Immature natural killer cell (primary cell): ENCODE measurements at regions not wholly inside any gene's neighbourhood (a gene's known extent, or its start where the extent isn't known, plus 50 kb on each side); places are given as distances from the start of the nearest gene placed in this dataset.

Source experiments
- DNase-seq, 3 donors: peaks; one replicate each; pipeline ENCODE4 v3.0.0; 2022; ENCODE audit warnings: mixed read lengths in 1 of 3
- H3K27ac Mint-ChIP-seq, 6 donors: one replicate each; pipeline ENCODE4 v1.8.0; 2020; ENCODE audit warnings: mixed read lengths in 6 of 6, mild to moderate bottlenecking in 5 of 6, inconsistent platforms in 4 of 6, moderate library complexity in 3 of 6
- H3K27me3 Mint-ChIP-seq, 3 donors: one replicate each; pipeline ENCODE4 v1.8.0; 2020 to 2021; ENCODE audit warnings: low read depth in 3 of 3, mild to moderate bottlenecking in 3 of 3, mixed read lengths in 3 of 3, moderate library complexity in 3 of 3, inconsistent platforms in 1 of 3
- H3K36me3 Mint-ChIP-seq, 3 donors: one replicate each; pipeline ENCODE4 v1.8.0; 2020; ENCODE audit warnings: mixed read lengths in 3 of 3, inconsistent platforms in 2 of 3, mild to moderate bottlenecking in 2 of 3
- H3K4me1 Mint-ChIP-seq, 2 donors: one replicate each; pipeline ENCODE4 v1.8.0; 2020; ENCODE audit warnings: inconsistent platforms in 2 of 2, mild to moderate bottlenecking in 2 of 2, mixed read lengths in 2 of 2, moderate library complexity in 1 of 2
- H3K4me3 Mint-ChIP-seq, 5 donors: one replicate each; pipeline ENCODE4 v1.8.0; 2020; ENCODE audit warnings: mild to moderate bottlenecking in 5 of 5, mixed read lengths in 5 of 5, inconsistent platforms in 3 of 5, moderate library complexity in 3 of 5
- H3K9me3 Mint-ChIP-seq, 6 donors: one replicate each; pipeline ENCODE4 v1.8.0; 2020; ENCODE audit warnings: mild to moderate bottlenecking in 6 of 6, mixed read lengths in 6 of 6, inconsistent platforms in 4 of 6, moderate library complexity in 3 of 6

DNA sequence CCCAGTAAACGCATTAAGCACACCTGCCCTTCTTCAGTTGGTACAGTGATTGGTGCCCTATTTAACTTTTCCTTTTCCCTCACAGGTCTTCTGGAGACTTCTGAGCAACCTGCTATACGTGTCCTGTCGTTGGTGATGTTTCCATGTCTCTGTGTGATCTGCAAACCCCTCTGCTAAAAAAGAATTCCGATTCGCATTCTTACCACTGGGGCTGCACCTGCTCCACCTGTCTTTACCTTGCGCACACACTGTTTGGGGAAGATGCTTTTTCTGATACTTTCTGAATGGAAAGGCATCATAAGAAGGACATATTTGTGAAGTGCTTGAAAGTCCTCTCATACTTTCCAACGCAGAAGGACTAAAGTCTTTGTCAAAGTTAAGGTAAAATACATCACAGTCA, 323.9 kb upstream of the SOX11 start:
- peaks cover 0 to 4% (median 1%) of the 10 kb centered on the region in 3 donors for H3K27me3 Mint-ChIP-seq
- no peak overlapping the region for H3K4me3 Mint-ChIP-seq
- H3K4me1 Mint-ChIP-seq: no peaks in the 10 kb centered on the region
- DNase-seq: no peak
- peaks cover 0 to 17% (median 0%) of the 10 kb centered on the region in 6 donors for H3K9me3 Mint-ChIP-seq
- H3K27ac Mint-ChIP-seq: no peak overlapping the region
- no peaks in the 10 kb centered on the region for H3K36me3 Mint-ChIP-seq

DNA sequence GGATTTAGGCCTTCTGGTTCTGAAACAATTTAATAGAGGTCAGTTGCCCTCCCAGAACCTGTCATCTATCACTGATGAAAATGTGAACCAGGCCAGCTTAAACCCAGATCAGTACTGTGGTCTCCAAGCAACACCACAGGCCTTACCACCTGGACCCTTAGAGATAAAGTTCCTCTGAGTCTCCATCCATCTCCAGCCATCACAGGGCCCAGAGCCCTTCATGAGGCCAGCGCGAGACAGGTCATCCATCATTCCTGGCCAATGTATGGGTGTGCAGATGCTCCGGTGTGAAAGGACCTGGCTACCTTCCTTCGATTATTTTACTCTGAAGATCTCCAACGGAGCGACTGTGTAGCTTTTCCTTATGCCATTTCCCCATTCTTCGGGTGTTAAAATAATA, 322.7 kb upstream of the SOX11 start:
- Mint-ChIP-seq H3K9me3 (peaks cover 0 to 17% (median 1%) of the 10 kb centered on the region in 6 donors), H3K27ac (no peak overlapping the region), H3K36me3 (no peaks in the 10 kb centered on the region), H3K4me1 (no peaks in the 10 kb centered on the region), H3K4me3 (no peak overlapping the region), H3K27me3 (peaks cover 0 to 4% (median 1%) of the 10 kb centered on the region in 3 donors)
- DNase-seq: no peak

DNA sequence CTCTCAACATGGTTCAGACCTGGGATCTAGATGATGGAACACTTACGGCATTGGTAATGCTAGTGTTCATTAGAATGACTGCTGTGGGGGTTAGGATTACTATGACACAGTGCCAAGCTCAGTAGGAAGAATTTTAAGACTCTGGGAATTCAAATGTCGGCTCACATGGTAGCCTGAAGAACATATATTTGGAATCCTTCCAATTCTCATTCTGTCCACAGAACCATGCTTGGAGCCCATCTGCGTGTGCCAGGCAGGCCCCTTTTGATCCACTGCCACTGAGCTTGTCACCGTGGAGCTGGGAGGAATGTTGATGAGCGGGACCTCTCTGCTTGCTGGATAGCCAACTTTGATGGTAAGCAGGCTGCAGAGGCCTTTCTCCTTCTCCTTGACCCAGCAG, 322.0 kb upstream of the SOX11 start:
- no peak overlapping the region for H3K27ac Mint-ChIP-seq
- peaks cover 0 to 3% (median 0%) of the 10 kb centered on the region in 3 donors for H3K36me3 Mint-ChIP-seq
- no peak for DNase-seq
- H3K27me3 Mint-ChIP-seq: peaks cover 0 to 4% (median 0%) of the 10 kb centered on the region in 3 donors
- no peaks in the 10 kb centered on the region for H3K4me1 Mint-ChIP-seq
- no peak overlapping the region for H3K4me3 Mint-ChIP-seq
- H3K9me3 Mint-ChIP-seq: peaks cover 0 to 17% (median 4%) of the 10 kb centered on the region in 6 donors

DNA sequence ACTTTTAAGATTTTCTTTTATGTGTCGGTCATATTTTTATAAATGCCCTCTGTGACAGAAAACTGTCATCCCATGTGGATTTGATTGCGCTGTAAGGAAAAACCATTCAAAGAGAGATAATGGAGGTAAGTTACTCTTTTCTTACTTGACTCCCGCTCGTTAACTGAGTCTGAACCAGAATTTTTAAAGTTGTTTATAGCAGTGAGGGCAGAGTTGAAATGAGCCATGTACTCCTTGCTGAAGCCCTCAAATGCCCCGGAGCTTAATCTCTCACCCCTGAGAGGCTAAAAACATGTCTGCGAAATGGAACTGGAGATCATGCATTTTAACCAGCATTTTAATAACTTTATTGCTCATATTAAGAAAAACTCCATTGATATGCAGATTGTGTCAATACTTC, 320.0 kb upstream of the SOX11 start:
- H3K36me3 Mint-ChIP-seq: peaks cover 0 to 4% (median 0%) of the 10 kb centered on the region in 3 donors
- H3K4me1 Mint-ChIP-seq: no peaks in the 10 kb centered on the region
- H3K27me3 Mint-ChIP-seq: peaks cover 0 to 8% (median 0%) of the 10 kb centered on the region in 3 donors
- H3K27ac Mint-ChIP-seq: no peak overlapping the region
- peaks cover 0 to 15% (median 5%) of the 10 kb centered on the region in 6 donors for H3K9me3 Mint-ChIP-seq
- no peak overlapping the region for H3K4me3 Mint-ChIP-seq
- no peak for DNase-seq

DNA sequence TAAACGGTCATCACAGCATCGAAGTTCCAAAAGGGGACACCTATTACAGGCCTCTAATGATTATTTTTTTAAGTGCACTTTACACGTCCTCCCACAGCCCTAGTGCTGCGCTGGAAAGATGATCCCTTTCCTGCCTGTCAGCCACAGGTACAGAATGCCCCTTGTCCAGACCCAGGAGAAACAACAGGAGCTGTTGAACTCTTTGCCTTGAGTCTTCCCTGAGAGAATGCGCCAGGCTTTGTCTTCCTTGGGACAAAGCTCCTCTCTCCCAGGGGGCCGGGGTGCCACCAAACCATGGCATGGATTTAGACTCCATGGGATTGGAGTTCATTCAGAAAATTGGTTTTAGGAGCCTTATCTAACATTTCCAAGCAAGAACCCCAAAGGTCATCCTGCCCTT, 319.0 kb upstream of the SOX11 start:
- Mint-ChIP-seq H3K9me3 (peaks cover 0 to 19% (median 6%) of the 10 kb centered on the region in 6 donors), H3K4me3 (no peak overlapping the region), H3K36me3 (peaks cover 0 to 4% (median 0%) of the 10 kb centered on the region in 3 donors), H3K4me1 (no peaks in the 10 kb centered on the region), H3K27me3 (peaks cover 0 to 8% (median 2%) of the 10 kb centered on the region in 3 donors), H3K27ac (no peak overlapping the region)
- DNase-seq: no peak

DNA sequence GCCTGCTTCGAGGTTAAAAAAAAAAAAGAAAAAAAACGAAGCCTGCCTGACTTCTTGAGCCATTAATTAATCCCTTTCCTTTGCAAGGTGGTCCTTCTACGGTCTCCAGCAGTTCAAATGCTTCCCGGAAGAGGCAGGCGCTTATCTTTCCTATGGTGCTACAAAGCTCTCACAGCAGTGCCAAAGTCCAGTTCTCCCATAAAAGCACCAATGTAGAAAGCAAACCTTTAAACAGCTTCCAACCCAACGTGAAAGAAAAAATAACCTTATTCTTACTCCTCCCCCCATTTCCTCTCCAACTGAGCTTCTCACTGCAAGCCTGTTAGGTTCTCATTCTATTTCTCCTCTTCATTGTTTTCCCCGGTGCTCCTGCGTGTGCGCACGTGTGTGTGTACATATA, 317.4 kb upstream of the SOX11 start:
- no peak for DNase-seq
- peaks cover 0 to 5% (median 4%) of the 10 kb centered on the region in 3 donors for H3K27me3 Mint-ChIP-seq
- no peak overlapping the region for H3K27ac Mint-ChIP-seq
- H3K4me3 Mint-ChIP-seq: no peak overlapping the region
- peaks cover 0 to 4% (median 0%) of the 10 kb centered on the region in 3 donors for H3K36me3 Mint-ChIP-seq
- peaks cover 0 to 16% (median 8%) of the 10 kb centered on the region in 6 donors for H3K9me3 Mint-ChIP-seq
- no peaks in the 10 kb centered on the region for H3K4me1 Mint-ChIP-seq

DNA sequence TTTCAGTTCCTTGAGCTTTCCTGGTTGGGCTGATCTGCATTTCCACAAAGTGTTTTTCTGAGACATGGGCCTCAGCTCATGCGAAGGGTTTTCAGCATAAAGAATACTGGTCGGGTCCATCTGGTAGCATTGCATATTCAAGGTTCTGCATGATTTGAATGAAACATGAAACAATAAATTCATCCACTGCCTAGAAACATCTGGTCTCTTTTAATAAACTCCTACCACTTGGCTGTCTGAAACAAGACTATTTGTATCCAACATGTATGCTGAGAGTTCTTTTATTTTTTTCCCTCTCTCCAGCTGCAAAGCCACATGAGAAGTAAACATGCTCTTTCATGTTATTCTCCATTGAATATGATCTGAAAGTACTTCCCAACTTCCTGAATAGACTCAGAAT, 314.9 kb upstream of the SOX11 start:
- H3K36me3 Mint-ChIP-seq: peaks cover 0 to 4% (median 0%) of the 10 kb centered on the region in 3 donors
- H3K9me3 Mint-ChIP-seq: peaks cover 0 to 19% (median 8%) of the 10 kb centered on the region in 6 donors
- no peak overlapping the region for H3K4me3 Mint-ChIP-seq
- H3K27me3 Mint-ChIP-seq: peaks cover 0 to 5% (median 4%) of the 10 kb centered on the region in 3 donors
- DNase-seq: no peak
- no peaks in the 10 kb centered on the region for H3K4me1 Mint-ChIP-seq
- H3K27ac Mint-ChIP-seq: no peak overlapping the region

DNA sequence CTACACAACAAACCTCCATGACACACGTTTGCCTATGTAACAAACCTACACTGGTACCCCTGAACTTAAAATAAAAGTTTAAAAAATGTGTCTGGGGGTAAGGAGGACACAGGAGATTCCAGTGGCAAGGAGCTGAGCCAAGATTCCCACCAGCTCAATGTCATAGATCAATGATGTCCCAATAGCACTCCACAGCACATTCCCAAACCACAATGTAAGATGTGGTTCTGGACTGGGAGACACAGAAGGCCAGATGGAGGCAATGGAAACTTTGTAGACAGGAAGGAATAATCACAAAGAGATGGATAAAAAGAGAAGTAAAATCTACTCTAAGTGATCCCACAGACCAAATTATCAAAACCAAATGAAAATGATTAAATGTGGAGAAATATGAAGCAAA, 312.4 kb upstream of the SOX11 start:
- DNase-seq: no peak
- peaks cover 0 to 32% (median 8%) of the 10 kb centered on the region in 6 donors for H3K9me3 Mint-ChIP-seq
- peaks cover 0 to 4% (median 0%) of the 10 kb centered on the region in 3 donors for H3K36me3 Mint-ChIP-seq
- H3K27ac Mint-ChIP-seq: no peak overlapping the region
- H3K27me3 Mint-ChIP-seq: peaks cover 0 to 5% (median 4%) of the 10 kb centered on the region in 3 donors
- no peak overlapping the region for H3K4me3 Mint-ChIP-seq
- no peaks in the 10 kb centered on the region for H3K4me1 Mint-ChIP-seq

DNA sequence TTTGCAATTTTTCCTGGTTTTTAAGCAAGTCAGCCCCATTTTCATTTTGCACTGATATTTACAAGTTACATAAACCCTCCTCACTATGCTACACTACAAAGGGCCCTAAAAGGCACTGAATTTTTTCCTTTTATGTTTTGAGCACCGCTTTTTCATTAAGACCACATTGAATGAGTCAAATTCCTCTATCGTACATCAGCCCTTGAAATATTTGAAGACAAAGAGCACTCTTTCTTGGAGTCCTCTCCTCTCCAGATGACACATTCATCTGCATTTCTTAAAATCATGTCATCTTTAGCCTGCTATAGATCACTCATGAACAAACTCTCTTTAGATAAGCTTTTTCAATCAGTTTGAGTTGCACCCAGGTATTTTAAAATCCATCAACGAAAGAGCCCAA, 306.6 kb upstream of the SOX11 start:
- no peaks in the 10 kb centered on the region for H3K36me3 Mint-ChIP-seq
- no peaks in the 10 kb centered on the region for H3K27me3 Mint-ChIP-seq
- no peak overlapping the region for H3K27ac Mint-ChIP-seq
- H3K4me1 Mint-ChIP-seq: no peaks in the 10 kb centered on the region
- DNase-seq: no peak
- no peak overlapping the region for H3K4me3 Mint-ChIP-seq
- peaks cover 0 to 18% (median 5%) of the 10 kb centered on the region in 6 donors for H3K9me3 Mint-ChIP-seq

DNA sequence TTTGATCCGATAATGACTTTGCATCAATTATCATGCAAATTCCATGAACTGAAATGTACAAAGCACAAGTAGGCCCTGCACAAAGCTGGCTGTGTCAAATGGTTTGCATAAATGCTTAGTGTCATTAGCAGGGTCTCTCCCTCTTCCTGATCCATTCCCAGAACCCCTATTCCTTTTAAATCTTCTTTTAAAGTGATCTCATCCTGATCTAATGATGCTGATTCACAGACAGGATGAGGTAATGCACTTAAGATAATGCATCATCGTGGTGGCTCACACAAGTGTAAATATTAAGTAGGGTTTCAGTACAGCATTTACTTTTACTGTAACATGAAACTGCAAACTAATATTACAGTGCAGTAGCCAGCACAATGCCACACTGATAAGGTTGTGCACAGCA, 304.8 kb upstream of the SOX11 start:
- H3K4me3 Mint-ChIP-seq: no peak overlapping the region
- no peaks in the 10 kb centered on the region for H3K4me1 Mint-ChIP-seq
- no peak overlapping the region for H3K27ac Mint-ChIP-seq
- no peaks in the 10 kb centered on the region for H3K36me3 Mint-ChIP-seq
- no peak for DNase-seq
- no peaks in the 10 kb centered on the region for H3K27me3 Mint-ChIP-seq
- peaks cover 0 to 19% (median 5%) of the 10 kb centered on the region in 6 donors for H3K9me3 Mint-ChIP-seq

DNA sequence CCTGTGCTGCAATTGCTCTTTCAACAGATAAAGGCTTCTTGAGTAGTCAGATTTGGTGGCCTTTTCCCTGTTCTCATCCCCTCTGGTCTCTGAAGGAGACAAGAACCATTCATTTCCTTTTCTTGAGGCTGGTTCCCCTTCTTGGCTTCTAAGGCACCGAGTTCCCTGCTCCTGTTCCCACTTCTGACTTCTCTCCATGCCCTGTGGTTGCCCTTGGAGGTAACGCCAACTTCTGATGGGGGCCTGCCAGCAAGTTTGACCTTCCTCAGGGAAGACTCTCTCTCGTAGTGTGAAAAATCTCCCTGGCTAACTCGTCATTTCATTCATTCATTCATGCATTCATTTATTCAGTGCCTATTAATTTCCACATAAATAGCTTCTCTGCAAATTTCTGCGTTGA, 302.4 kb upstream of the SOX11 start:
- Mint-ChIP-seq H3K36me3 (no peaks in the 10 kb centered on the region), H3K4me3 (no peak overlapping the region), H3K27me3 (peaks cover 0 to 1% (median 0%) of the 10 kb centered on the region in 3 donors), H3K9me3 (peaks cover 0 to 11% (median 3%) of the 10 kb centered on the region in 6 donors), H3K4me1 (no peaks in the 10 kb centered on the region), H3K27ac (no peak overlapping the region)
- DNase-seq: no peak

DNA sequence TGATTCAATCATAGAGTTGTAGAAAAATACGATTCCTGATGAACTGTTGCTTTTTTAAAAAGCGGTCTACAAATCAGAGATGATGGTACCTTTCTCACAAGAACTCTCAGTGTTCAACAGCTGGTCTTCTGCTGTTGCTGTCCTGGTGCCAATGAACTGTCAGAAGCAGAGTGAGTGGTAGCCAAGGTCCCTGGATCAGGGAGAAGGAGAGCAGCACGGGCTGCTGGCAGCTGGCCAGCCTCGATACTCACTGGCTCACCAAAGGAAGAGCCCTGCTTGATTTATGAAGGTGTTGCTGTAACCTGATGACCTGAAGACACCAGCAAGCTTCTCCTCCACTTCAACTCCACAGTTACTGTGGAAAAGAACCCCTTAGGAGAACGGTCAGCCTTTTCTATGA, 300.8 kb upstream of the SOX11 start:
- Mint-ChIP-seq H3K4me3 (no peak overlapping the region), H3K27me3 (peaks cover 0 to 1% (median 0%) of the 10 kb centered on the region in 3 donors), H3K9me3 (peaks cover 1 to 11% (median 4%) of the 10 kb centered on the region in 6 donors), H3K4me1 (no peaks in the 10 kb centered on the region), H3K27ac (no peak overlapping the region), H3K36me3 (no peaks in the 10 kb centered on the region)
- no peak for DNase-seq

DNA sequence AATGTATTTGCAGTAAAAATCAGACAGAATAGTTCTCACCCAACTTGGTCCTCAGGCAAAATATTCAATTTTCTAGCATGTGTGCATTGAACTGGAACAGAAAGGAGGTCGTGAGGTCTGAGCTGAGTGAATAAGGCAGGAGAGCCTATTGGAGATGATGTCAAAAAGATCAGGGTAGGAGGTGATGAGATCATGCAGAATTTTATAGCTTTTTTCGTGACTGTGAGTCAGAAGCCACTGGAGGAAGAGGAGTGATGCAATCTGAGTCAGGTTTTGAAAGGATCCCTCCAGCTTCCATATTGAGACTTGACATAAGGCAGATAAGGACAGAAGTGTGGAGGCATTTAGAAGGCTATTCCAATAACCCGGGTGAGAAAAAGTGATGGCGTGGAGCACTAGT, 299.5 kb upstream of the SOX11 start:
- H3K36me3 Mint-ChIP-seq: no peaks in the 10 kb centered on the region
- no peak overlapping the region for H3K27ac Mint-ChIP-seq
- H3K4me1 Mint-ChIP-seq: no peaks in the 10 kb centered on the region
- H3K27me3 Mint-ChIP-seq: peaks cover 0 to 1% (median 0%) of the 10 kb centered on the region in 3 donors
- H3K4me3 Mint-ChIP-seq: no peak overlapping the region
- H3K9me3 Mint-ChIP-seq: peaks cover 4 to 18% (median 8%) of the 10 kb centered on the region in 6 donors
- no peak for DNase-seq

DNA sequence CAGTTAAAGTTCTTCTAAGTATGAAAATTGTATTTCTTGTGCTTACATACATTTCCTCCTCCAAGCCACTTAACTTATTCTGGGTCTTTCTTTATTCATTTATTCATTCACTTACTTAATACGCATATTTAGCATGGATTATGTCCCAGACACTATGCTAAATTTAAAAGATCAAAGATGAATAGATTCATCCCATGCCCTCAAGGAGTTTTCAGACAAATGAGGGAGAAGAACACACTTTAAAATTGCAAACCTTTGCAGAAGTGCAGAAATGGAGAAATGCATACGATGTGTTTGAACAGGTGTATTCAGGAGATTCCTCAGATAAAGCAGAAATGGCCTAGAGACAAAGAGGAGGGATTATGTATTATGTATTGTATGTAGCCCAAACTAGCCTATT, 298.7 kb upstream of the SOX11 start:
- DNase-seq: no peak
- Mint-ChIP-seq H3K4me3 (no peak overlapping the region), H3K27me3 (peaks cover 0 to 1% (median 0%) of the 10 kb centered on the region in 3 donors), H3K36me3 (no peaks in the 10 kb centered on the region), H3K27ac (no peak overlapping the region), H3K9me3 (peaks cover under 1 to 19% (median 9%) of the 10 kb centered on the region in 6 donors), H3K4me1 (no peaks in the 10 kb centered on the region)

DNA sequence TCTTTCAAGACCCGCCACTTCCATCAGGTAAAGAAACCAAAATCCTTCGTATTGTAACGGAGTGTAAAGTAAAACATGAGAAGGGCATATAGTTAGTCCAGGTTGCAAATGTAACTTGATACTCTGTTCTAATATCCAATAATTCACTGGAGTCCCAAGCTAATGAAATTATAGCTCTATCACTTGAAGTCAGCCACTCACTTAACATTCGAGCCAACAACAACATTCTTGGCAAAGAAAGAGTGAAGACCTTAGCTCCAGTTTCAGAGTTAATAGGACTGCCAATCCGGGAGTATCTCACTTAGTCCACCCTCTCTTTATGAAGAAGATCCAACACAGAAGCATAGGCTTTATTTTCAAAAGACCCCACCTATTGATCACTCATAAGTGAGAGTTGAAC, 298.0 kb upstream of the SOX11 start:
- no peak for DNase-seq
- peaks cover 0 to 1% (median 0%) of the 10 kb centered on the region in 3 donors for H3K27me3 Mint-ChIP-seq
- no peak overlapping the region for H3K4me3 Mint-ChIP-seq
- no peak overlapping the region for H3K27ac Mint-ChIP-seq
- H3K4me1 Mint-ChIP-seq: no peaks in the 10 kb centered on the region
- H3K9me3 Mint-ChIP-seq: peaks cover 0 to 19% (median 9%) of the 10 kb centered on the region in 6 donors
- H3K36me3 Mint-ChIP-seq: no peaks in the 10 kb centered on the region
